ENCODE measurements at regions not wholly inside any gene's neighbourhood (a gene's known extent, or its start where the extent isn't known, plus 50 kb on each side); places are given as distances from the start of the nearest gene placed in this dataset.

DNA sequence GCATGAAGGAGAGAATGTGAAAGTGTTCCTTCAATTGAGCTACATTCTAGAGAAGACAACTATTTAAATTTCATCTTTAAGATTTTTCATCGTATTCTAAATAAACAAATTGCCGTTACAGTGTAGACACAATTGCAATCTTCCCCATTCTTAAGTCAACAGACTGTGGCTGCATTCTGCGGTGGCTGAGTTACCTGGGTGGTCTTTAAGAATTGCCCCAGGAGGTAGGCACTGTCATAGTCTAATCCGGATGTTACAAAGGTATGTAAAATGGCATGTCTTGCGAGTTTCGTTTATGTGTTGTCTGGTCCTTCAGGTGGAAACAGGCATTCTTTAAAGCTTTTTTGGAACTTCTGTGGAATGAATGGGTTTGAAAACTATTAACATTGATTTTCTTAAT, 586.1 kb upstream of the PITX2 start:
- TF ChIP-seq EZH2 (IDR thresholded peaks at IDR 0.05; ENCODE audit: low read length), result no peak
- TF ChIP-seq, protein P1, sequence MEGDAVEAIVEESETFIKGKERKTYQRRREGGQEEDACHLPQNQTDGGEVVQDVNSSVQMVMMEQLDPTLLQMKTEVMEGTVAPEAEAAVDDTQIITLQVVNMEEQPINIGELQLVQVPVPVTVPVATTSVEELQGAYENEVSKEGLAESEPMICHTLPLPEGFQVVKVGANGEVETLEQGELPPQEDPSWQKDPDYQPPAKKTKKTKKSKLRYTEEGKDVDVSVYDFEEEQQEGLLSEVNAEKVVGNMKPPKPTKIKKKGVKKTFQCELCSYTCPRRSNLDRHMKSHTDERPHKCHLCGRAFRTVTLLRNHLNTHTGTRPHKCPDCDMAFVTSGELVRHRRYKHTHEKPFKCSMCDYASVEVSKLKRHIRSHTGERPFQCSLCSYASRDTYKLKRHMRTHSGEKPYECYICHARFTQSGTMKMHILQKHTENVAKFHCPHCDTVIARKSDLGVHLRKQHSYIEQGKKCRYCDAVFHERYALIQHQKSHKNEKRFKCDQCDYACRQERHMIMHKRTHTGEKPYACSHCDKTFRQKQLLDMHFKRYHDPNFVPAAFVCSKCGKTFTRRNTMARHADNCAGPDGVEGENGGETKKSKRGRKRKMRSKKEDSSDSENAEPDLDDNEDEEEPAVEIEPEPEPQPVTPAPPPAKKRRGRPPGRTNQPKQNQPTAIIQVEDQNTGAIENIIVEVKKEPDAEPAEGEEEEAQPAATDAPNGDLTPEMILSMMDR (optimal IDR thresholded peaks at IDR 0.05 in 1 of 3, IDR thresholded peaks at IDR 0.05 in 1 of 3, conservative IDR thresholded peaks at IDR 0.05 in 1 of 3; ENCODE audit: extremely low read depth in 1 of 3, insufficient read depth in 2 of 3, low read length in 3 of 3), result no peak
- Histone ChIP-seq H3K4me2 (ENCODE audit: control insufficient read depth, extremely low read depth, insufficient read depth, low read depth, low read length) (no peak overlapping the region), H3K9ac (ENCODE audit: control insufficient read depth, extremely low read depth, insufficient read depth, low read length) (no peak overlapping the region), H3K4me1 (ENCODE audit: control insufficient read depth, extremely low read depth, insufficient read depth, low read length) (no peaks in the 10 kb centered on the region), H3K27ac (ENCODE audit: control insufficient read depth, insufficient read depth, low read length) (no peak overlapping the region), H3K27me3 (ENCODE audit: control insufficient read depth, extremely low read depth, insufficient read depth, low read length) (no peaks in the 10 kb centered on the region), H4K20me1 (ENCODE audit: control insufficient read depth, extremely low read depth, insufficient read depth, low read length) (no peaks in the 10 kb centered on the region), H3K36me3 (ENCODE audit: control insufficient read depth in 2 of 2, extremely low read depth in 1 of 2, insufficient read depth in 2 of 2, low read length in 2 of 2) (no peaks in the 10 kb centered on the region), H3K79me2 (ENCODE audit: control insufficient read depth, insufficient read depth, low read length) (no peaks in the 10 kb centered on the region), H2AFZ (ENCODE audit: control insufficient read depth, low read length) (no peak overlapping the region), H3K9me1 (ENCODE audit: control insufficient read depth, extremely low read depth, insufficient read depth, low read length) (no peaks in the 10 kb centered on the region), H3K4me3 (ENCODE audit: control insufficient read depth in 2 of 3, extremely low read depth in 1 of 3, insufficient read depth in 2 of 3, low read depth in 1 of 3, low read length in 3 of 3) (no peak overlapping the region), H3K9me3 (ENCODE audit: control insufficient read depth, low read depth, low read length) (no peaks in the 10 kb centered on the region)
- dilution Hi-C loops (cut with MboI; ENCODE audit: extremely low pct_ligation_motif_present, low sequenced_read_pairs), result no loop called here
- DNase-seq (ENCODE audit: low read depth, low spot score) (no peak), FAIRE-seq (no peak)

DNA sequence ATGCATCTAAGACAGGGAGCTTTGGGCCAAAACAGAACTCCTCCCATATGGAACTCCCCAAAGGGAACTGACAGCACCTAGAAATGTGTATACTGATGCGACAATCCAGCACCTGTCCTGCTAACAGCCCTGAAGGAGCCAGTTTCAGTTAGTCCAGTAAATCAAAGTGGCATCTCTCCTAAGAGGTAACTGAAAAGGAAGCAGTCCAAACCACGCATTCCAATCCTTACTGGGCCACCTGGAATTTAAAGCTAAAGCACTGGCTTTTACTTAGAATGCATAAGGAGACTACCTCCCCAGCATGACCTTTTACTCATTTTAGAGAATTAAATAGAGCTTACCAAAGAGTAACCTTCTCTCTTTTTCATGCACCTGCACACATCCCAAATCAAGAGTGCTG, 586.8 kb upstream of the PITX2 start:
- no peak for DNase-seq (ENCODE audit: low read depth, low spot score)
- TF ChIP-seq, protein P1 (optimal IDR thresholded peaks at IDR 0.05 in 1 of 3, IDR thresholded peaks at IDR 0.05 in 1 of 3, conservative IDR thresholded peaks at IDR 0.05 in 1 of 3; ENCODE audit: extremely low read depth in 1 of 3, insufficient read depth in 2 of 3, low read length in 3 of 3), result no peak
- no peak for TF ChIP-seq EZH2 (IDR thresholded peaks at IDR 0.05; ENCODE audit: low read length)

More for the DNA sequence above, 586.8 kb upstream of the PITX2 start:
- Histone ChIP-seq H3K9me3 (ENCODE audit: control insufficient read depth, low read depth, low read length) (no peaks in the 10 kb centered on the region), H3K79me2 (ENCODE audit: control insufficient read depth, insufficient read depth, low read length) (no peaks in the 10 kb centered on the region), H3K36me3 (ENCODE audit: control insufficient read depth in 2 of 2, extremely low read depth in 1 of 2, insufficient read depth in 2 of 2, low read length in 2 of 2) (no peaks in the 10 kb centered on the region), H3K9ac (ENCODE audit: control insufficient read depth, extremely low read depth, insufficient read depth, low read length) (no peak overlapping the region), H3K9me1 (ENCODE audit: control insufficient read depth, extremely low read depth, insufficient read depth, low read length) (no peaks in the 10 kb centered on the region), H3K4me1 (ENCODE audit: control insufficient read depth, extremely low read depth, insufficient read depth, low read length) (no peaks in the 10 kb centered on the region), H2AFZ (ENCODE audit: control insufficient read depth, low read length) (no peak overlapping the region), H3K4me3 (ENCODE audit: control insufficient read depth in 2 of 3, extremely low read depth in 1 of 3, insufficient read depth in 2 of 3, low read depth in 1 of 3, low read length in 3 of 3) (no peak overlapping the region), H4K20me1 (ENCODE audit: control insufficient read depth, extremely low read depth, insufficient read depth, low read length) (no peaks in the 10 kb centered on the region), H3K27ac (ENCODE audit: control insufficient read depth, insufficient read depth, low read length) (no peak overlapping the region), H3K27me3 (ENCODE audit: control insufficient read depth, extremely low read depth, insufficient read depth, low read length) (no peaks in the 10 kb centered on the region), H3K4me2 (ENCODE audit: control insufficient read depth, extremely low read depth, insufficient read depth, low read depth, low read length) (no peak overlapping the region)
- FAIRE-seq, result no peak
- dilution Hi-C loops (cut with MboI; ENCODE audit: extremely low pct_ligation_motif_present, low sequenced_read_pairs), result no loop called here

Measured in keratinocyte (primary cell).